HepG2 (cell line): ENCODE measurements at regions not wholly inside any gene's neighbourhood (a gene's known extent, or its start where the extent isn't known, plus 50 kb on each side); places are given as distances from the start of the nearest gene placed in this dataset.
A peak's percentile ranks its signal among the peaks of the same experiment; 100 is the strongest.

ENCODE experiments used
- AGO1 ChIP-seq: fragments of 200-400 bp; formaldehyde crosslinking; IDR thresholded peaks from 2 replicates; pipeline ENCODE4 v1.6.1; 2017; ENCODE audit warnings: mild to moderate bottlenecking, low read depth, low read length, moderate library complexity; ENCODE audit not compliant: poor library complexity, severe bottlenecking
- BCL3 ChIP-seq: sonication (generic); formaldehyde crosslinking; IDR thresholded peaks from 2 replicates; pipeline ENCODE4 v1.5.1; 2020; ENCODE audit warnings: mild to moderate bottlenecking, missing genetic modification reagents, moderate library complexity
- BRD4 ChIP-seq: sonication (generic); formaldehyde crosslinking; IDR thresholded peaks from 2 replicates; pipeline ENCODE4 v1.4.0; 2020; ENCODE audit warnings: missing genetic modification reagents
- FOXA1 ChIP-seq, 2 experiments: fragments of 450-650 bp in 1 of 2; sonication (generic) in 1 of 2; formaldehyde crosslinking in 1 of 2; IDR thresholded peaks; 2 replicates each; pipeline versions ENCODE4 v1.4.0 to v1.6.1; 2016 to 2020; ENCODE audit warnings: missing genetic modification reagents in 1 of 2
- FOXJ3 ChIP-seq: sonication (generic); formaldehyde crosslinking; IDR thresholded peaks from 2 replicates; pipeline ENCODE4 v1.4.0; 2020; ENCODE audit warnings: missing genetic modification reagents, mild to moderate bottlenecking, borderline replicate concordance
- GLMP ChIP-seq: sonication (generic); formaldehyde crosslinking; IDR thresholded peaks from 2 replicates; pipeline ENCODE4 v1.9.0; 2021; ENCODE audit warnings: missing genetic modification reagents, mild to moderate bottlenecking, borderline replicate concordance
- HNF4A ChIP-seq: sonication (generic); formaldehyde crosslinking; IDR thresholded peaks from 2 replicates; pipeline ENCODE4 v1.4.0; 2020; ENCODE audit warnings: missing genetic modification reagents
- IKZF5 ChIP-seq: IDR thresholded peaks from 2 replicates; pipeline ENCODE4 v1.6.1; 2018; ENCODE audit warnings: missing genetic modification reagents, mild to moderate bottlenecking, missing compliant biosample characterization
- KDM1A ChIP-seq: IDR thresholded peaks from 2 replicates; pipeline ENCODE4 v1.6.1; 2016; ENCODE audit warnings: missing compliant biosample characterization
- MTF2 ChIP-seq: sonication (generic); formaldehyde crosslinking; IDR thresholded peaks from 2 replicates; pipeline ENCODE4 v1.5.0; 2020; ENCODE audit warnings: missing genetic modification reagents, borderline replicate concordance
- MYPOP ChIP-seq: sonication (generic); formaldehyde crosslinking; IDR thresholded peaks from 2 replicates; pipeline ENCODE4 v1.8.1; 2023; ENCODE audit warnings: mild to moderate bottlenecking, moderate library complexity, missing genetic modification reagents
- NRL ChIP-seq: sonication (generic); formaldehyde crosslinking; IDR thresholded peaks from 2 replicates; pipeline ENCODE4 v1.5.0; 2020; ENCODE audit warnings: missing genetic modification reagents, mild to moderate bottlenecking, moderate library complexity, borderline replicate concordance
- POLR2G ChIP-seq: fragments of 200-400 bp; formaldehyde crosslinking; IDR thresholded peaks from 2 replicates; pipeline ENCODE4 v1.6.1; 2018; ENCODE audit warnings: mild to moderate bottlenecking, low read depth, low read length, moderate library complexity
- RCOR2 ChIP-seq: IDR thresholded peaks from 2 replicates; pipeline ENCODE4 v1.6.1; 2016; ENCODE audit warnings: missing biosample characterization, missing genetic modification reagents
- ZBTB33 ChIP-seq: sonication (generic); formaldehyde crosslinking; IDR thresholded peaks from 2 replicates; pipeline ENCODE4 v1.4.0; 2020; ENCODE audit warnings: missing genetic modification reagents
- ZMYM3 ChIP-seq: sonication (generic); formaldehyde crosslinking; IDR thresholded peaks from 2 replicates; pipeline ENCODE4 v1.5.1; 2020; ENCODE audit warnings: mild to moderate bottlenecking, missing genetic modification reagents
- ZNF350 ChIP-seq: sonication (generic); formaldehyde crosslinking; IDR thresholded peaks from 2 replicates; pipeline ENCODE4 v1.4.0; 2020; ENCODE audit warnings: mild to moderate bottlenecking, low read depth, missing genetic modification reagents, borderline replicate concordance
- ZNF605 ChIP-seq: sonication (generic); formaldehyde crosslinking; IDR thresholded peaks from 2 replicates; pipeline ENCODE4 v1.8.0; 2022; ENCODE audit warnings: mild to moderate bottlenecking, missing genetic modification reagents
- ZNF619 ChIP-seq: sonication (generic); formaldehyde crosslinking; IDR thresholded peaks from 2 replicates; pipeline ENCODE4 v1.4.0; 2020; ENCODE audit warnings: mild to moderate bottlenecking, missing genetic modification reagents
- ZNF629 ChIP-seq: sonication (generic); formaldehyde crosslinking; conservative IDR thresholded peaks from 2 replicates; pipeline ENCODE4 v1.5.0; 2020; ENCODE audit warnings: missing genetic modification reagents
- ZNF780A ChIP-seq: sonication (generic); formaldehyde crosslinking; IDR thresholded peaks from 2 replicates; pipeline ENCODE4 v1.8.0; 2022; ENCODE audit warnings: mild to moderate bottlenecking, missing genetic modification reagents, moderate library complexity
- ZNF878 ChIP-seq: sonication (generic); formaldehyde crosslinking; IDR thresholded peaks from 2 replicates; pipeline ENCODE4 v1.8.1; 2023; ENCODE audit warnings: mild to moderate bottlenecking, missing genetic modification reagents, moderate library complexity

- TF ChIP-seq RCOR2 (CRISPR knock-in tag) (peak; percentile 92), ZNF605 (no peak), AGO1 (no peak), ZNF619 (CRISPR knock-in tag) (no peak), ZNF350 (CRISPR knock-in tag) (no peak), KDM1A (CRISPR knock-in tag) (peak; percentile 97), ZNF629 (peak; percentile 97), NRL (CRISPR knock-in tag) (peak; percentile 19), FOXA1 (IDR thresholded peaks at IDR 0.05) (no peak), FOXA1 (CRISPR knock-in tag; IDR thresholded peaks at IDR 0.05) (peak; percentile 12; the same call in 1 of the 2 replicates), HNF4A (CRISPR knock-in tag) (no peak), MYPOP (CRISPR knock-in tag) (no peak), MTF2 (no peak), BRD4 (CRISPR knock-in tag) (no peak), ZNF780A (CRISPR knock-in tag) (no peak), ZNF878 (no peak), IKZF5 (0 out of 2 replicates have a peak, but pooled peaks have one; percentile 1), ZBTB33 (CRISPR knock-in tag) (peak; percentile 73; the same call in 1 of the 2 replicates), FOXJ3 (CRISPR knock-in tag) (no peak), BCL3 (CRISPR knock-in tag) (no peak), ZMYM3 (CRISPR knock-in tag) (peak; percentile 99), POLR2G (no peak), GLMP (CRISPR knock-in tag) (no peak)
Observed at GRCh38 chr12:124510301-124510970, 57.0 kb downstream of the NCOR2 start (continued).
